ENCODE measurements at regions not wholly inside any gene's neighbourhood (a gene's known extent, or its start where the extent isn't known, plus 50 kb on each side); places are given as distances from the start of the nearest gene placed in this dataset.

- no peak for DNase-seq
Observed at GRCh38 chr2:208545403-208546042, 138.9 kb downstream of the PTH2R start.

- DNase-seq: no peak
Observed at GRCh38 chr2:208546107-208546506, 139.5 kb downstream of the PTH2R start.

- no peak for DNase-seq
Observed at GRCh38 chr2:208546860-208547650, 140.5 kb downstream of the PTH2R start.

- no peak for DNase-seq
Observed at GRCh38 chr2:208548700-208549099, 142.1 kb downstream of the PTH2R start.

GRCh38 chr2:208549546-208550158 is 143.1 kb downstream of the PTH2R start:
- DNase-seq: no peak

- DNase-seq: no peak
Observed at GRCh38 chr2:208552943-208553342, 146.4 kb downstream of the PTH2R start.

GRCh38 chr2:208556983-208557484 is 150.4 kb downstream of the PTH2R start:
- DNase-seq: no peak

- no peak for DNase-seq
Observed at GRCh38 chr2:208565690-208566416, 159.3 kb downstream of the PTH2R start.

- no peak for DNase-seq
Observed at GRCh38 chr2:208568203-208568602, 161.6 kb downstream of the PTH2R start.

GRCh38 chr2:208570066-208570465 is 163.5 kb downstream of the PTH2R start:
- no peak for DNase-seq

GRCh38 chr2:208570851-208571763 is 164.5 kb downstream of the PTH2R start:
- DNase-seq: no peak

- no peak for DNase-seq
Observed at GRCh38 chr2:208571764-208572131, 165.2 kb downstream of the PTH2R start.

GRCh38 chr2:208573569-208573968 is 167.0 kb downstream of the PTH2R start:
- no peak for DNase-seq

GRCh38 chr2:208579678-208580077 is 173.1 kb downstream of the PTH2R start:
- DNase-seq: no peak

GRCh38 chr2:208584378-208584985 is 177.9 kb downstream of the PTH2R start:
- no peak for DNase-seq

GRCh38 chr2:208586516-208586915 is 179.9 kb downstream of the PTH2R start:
- no peak for DNase-seq

GRCh38 chr2:208594642-208595385 is 188.2 kb downstream of the PTH2R start:
- DNase-seq: no peak

GRCh38 chr2:208595386-208596275 is 189.0 kb downstream of the PTH2R start:
- DNase-seq: no peak

- no peak for DNase-seq
Observed at GRCh38 chr2:208607694-208608093, 201.1 kb downstream of the PTH2R start.
